Loucy (cell line): ENCODE measurements at regions not wholly inside any gene's neighbourhood (a gene's known extent, or its start where the extent isn't known, plus 50 kb on each side); places are given as distances from the start of the nearest gene placed in this dataset.

Experiments used
- CTCF ChIP-seq: fragments of 200-600 bp; sonication (generic); conservative IDR thresholded peaks from 2 replicates; pipeline ENCODE4 v1.5.1; 2014; ENCODE audit warnings: mild to moderate bottlenecking, antibody characterized with exemption, low read length
- EZH2phosphoT487 ChIP-seq: fragments of 200-600 bp; IDR thresholded peaks from 2 replicates; pipeline ENCODE4 v1.6.1; 2018; ENCODE audit warnings: antibody characterized with exemption, mild to moderate bottlenecking, moderate library complexity, borderline replicate concordance

- TF ChIP-seq CTCF (no peak), EZH2phosphoT487 (no peak)
Observed at GRCh38 chr2:198880421-198880820, 577.3 kb downstream of the SATB2 start.
